ENCODE measurements at regions not wholly inside any gene's neighbourhood (a gene's known extent, or its start where the extent isn't known, plus 50 kb on each side); places are given as distances from the start of the nearest gene placed in this dataset.

GRCh38 chr9:78685471-78685870 lies 388.5 kb downstream of the PSAT1 start:
- TF ChIP-seq, protein P1, sequence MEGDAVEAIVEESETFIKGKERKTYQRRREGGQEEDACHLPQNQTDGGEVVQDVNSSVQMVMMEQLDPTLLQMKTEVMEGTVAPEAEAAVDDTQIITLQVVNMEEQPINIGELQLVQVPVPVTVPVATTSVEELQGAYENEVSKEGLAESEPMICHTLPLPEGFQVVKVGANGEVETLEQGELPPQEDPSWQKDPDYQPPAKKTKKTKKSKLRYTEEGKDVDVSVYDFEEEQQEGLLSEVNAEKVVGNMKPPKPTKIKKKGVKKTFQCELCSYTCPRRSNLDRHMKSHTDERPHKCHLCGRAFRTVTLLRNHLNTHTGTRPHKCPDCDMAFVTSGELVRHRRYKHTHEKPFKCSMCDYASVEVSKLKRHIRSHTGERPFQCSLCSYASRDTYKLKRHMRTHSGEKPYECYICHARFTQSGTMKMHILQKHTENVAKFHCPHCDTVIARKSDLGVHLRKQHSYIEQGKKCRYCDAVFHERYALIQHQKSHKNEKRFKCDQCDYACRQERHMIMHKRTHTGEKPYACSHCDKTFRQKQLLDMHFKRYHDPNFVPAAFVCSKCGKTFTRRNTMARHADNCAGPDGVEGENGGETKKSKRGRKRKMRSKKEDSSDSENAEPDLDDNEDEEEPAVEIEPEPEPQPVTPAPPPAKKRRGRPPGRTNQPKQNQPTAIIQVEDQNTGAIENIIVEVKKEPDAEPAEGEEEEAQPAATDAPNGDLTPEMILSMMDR (IDR thresholded peaks at IDR 0.05; ENCODE audit: insufficient read depth, low read length): no peak
- no peak for DNase-seq (ENCODE audit: low read depth)
- H3K4me3 ChIP-seq (ENCODE audit: low read depth, low read length): no peak overlapping the region

- TF ChIP-seq, protein P1 (IDR thresholded peaks at IDR 0.05; ENCODE audit: insufficient read depth, low read length): no peak
- DNase-seq (ENCODE audit: low read depth): no peak
These were observed 391.9 kb downstream of the PSAT1 start for GRCh38 chr9:78688796-78689195.

GRCh38 chr9:78691542-78691941 lies 394.6 kb downstream of the PSAT1 start:
- peak; percentile 5 for DNase-seq (ENCODE audit: low read depth)
- TF ChIP-seq, protein P1 (IDR thresholded peaks at IDR 0.05; ENCODE audit: insufficient read depth, low read length): no peak
- no peak overlapping the region for H3K4me3 ChIP-seq (ENCODE audit: low read depth, low read length)

More at GRCh38 chr9:78688796-78689195, 391.9 kb downstream of the PSAT1 start:
- no peak overlapping the region for H3K4me3 ChIP-seq (ENCODE audit: low read depth, low read length)

GRCh38 chr9:78692871-78693270 lies 395.9 kb downstream of the PSAT1 start:
- TF ChIP-seq, protein P1 (IDR thresholded peaks at IDR 0.05; ENCODE audit: insufficient read depth, low read length): no peak
- H3K4me3 ChIP-seq (ENCODE audit: low read depth, low read length): no peak overlapping the region
- DNase-seq (ENCODE audit: low read depth): no peak

GRCh38 chr9:78694974-78695373 lies 398.0 kb downstream of the PSAT1 start:
- DNase-seq (ENCODE audit: low read depth): no peak
- no peak overlapping the region for H3K4me3 ChIP-seq (ENCODE audit: low read depth, low read length)
- TF ChIP-seq, protein P1 (IDR thresholded peaks at IDR 0.05; ENCODE audit: insufficient read depth, low read length): no peak

DNA sequence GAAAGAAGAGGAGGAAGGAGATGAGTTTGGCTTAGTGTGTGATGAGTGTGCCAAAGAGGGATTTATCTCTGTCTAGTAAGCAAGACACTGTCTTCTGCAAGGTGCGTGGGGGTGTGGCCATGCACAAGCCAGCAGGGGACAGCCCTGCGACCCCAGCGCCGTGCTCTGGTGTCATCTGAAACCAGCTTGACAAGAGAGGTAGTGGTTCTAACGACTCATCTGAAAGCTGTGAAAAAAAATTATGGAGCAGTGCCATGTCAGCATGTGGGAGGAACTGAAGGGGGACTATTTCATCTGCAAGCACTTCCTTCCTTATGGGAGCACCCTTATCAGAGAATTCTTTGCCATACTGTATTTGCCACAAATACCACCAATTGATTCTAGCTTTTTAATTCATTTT lies 398.6 kb downstream of the PSAT1 start:
- TF ChIP-seq, protein P1 (IDR thresholded peaks at IDR 0.05; ENCODE audit: insufficient read depth, low read length): no peak
- DNase-seq (ENCODE audit: low read depth): no peak
- H3K4me3 ChIP-seq (ENCODE audit: low read depth, low read length): no peak overlapping the region

GRCh38 chr9:78697618-78698017 lies 400.7 kb downstream of the PSAT1 start:
- TF ChIP-seq, protein P1 (IDR thresholded peaks at IDR 0.05; ENCODE audit: insufficient read depth, low read length): no peak
- H3K4me3 ChIP-seq (ENCODE audit: low read depth, low read length): no peak overlapping the region
- no peak for DNase-seq (ENCODE audit: low read depth)

Measured in fibroblast of the aortic adventitia (primary cell).